ENCODE measurements at regions not wholly inside any gene's neighbourhood (a gene's known extent, or its start where the extent isn't known, plus 50 kb on each side); places are given as distances from the start of the nearest gene placed in this dataset.

- H3K9ac ChIP-seq (ENCODE audit: insufficient read depth, low read depth, low read length): no peak overlapping the region
- TF ChIP-seq EP300 (IDR thresholded peaks at IDR 0.05; ENCODE audit: low read depth in 2 of 2, low read length in 2 of 2) (no peak), EP300 (CRISPR knock-in tag; IDR thresholded peaks at IDR 0.05; ENCODE audit: borderline replicate concordance) (no peak), TCF7 (IDR thresholded peaks at IDR 0.05; ENCODE audit: low read depth) (no peak), BRCA1 (CRISPR knock-in tag; IDR thresholded peaks at IDR 0.05) (no peak), CREB3 (CRISPR knock-in tag; IDR thresholded peaks at IDR 0.05) (no peak), NR1H2 (CRISPR knock-in tag; IDR thresholded peaks at IDR 0.05; ENCODE audit: borderline replicate concordance, low read depth) (no peak), ZNF737 (CRISPR knock-in tag; IDR thresholded peaks at IDR 0.05; ENCODE audit: borderline replicate concordance) (no peak), HOXD1 (CRISPR knock-in tag; IDR thresholded peaks at IDR 0.05) (no peak), PCBP2 (optimal IDR thresholded peaks at IDR 0.05; ENCODE audit: low read depth, low read length, poor library complexity, severe bottlenecking) (no peak)
- TF ChIP-seq, protein P1, sequence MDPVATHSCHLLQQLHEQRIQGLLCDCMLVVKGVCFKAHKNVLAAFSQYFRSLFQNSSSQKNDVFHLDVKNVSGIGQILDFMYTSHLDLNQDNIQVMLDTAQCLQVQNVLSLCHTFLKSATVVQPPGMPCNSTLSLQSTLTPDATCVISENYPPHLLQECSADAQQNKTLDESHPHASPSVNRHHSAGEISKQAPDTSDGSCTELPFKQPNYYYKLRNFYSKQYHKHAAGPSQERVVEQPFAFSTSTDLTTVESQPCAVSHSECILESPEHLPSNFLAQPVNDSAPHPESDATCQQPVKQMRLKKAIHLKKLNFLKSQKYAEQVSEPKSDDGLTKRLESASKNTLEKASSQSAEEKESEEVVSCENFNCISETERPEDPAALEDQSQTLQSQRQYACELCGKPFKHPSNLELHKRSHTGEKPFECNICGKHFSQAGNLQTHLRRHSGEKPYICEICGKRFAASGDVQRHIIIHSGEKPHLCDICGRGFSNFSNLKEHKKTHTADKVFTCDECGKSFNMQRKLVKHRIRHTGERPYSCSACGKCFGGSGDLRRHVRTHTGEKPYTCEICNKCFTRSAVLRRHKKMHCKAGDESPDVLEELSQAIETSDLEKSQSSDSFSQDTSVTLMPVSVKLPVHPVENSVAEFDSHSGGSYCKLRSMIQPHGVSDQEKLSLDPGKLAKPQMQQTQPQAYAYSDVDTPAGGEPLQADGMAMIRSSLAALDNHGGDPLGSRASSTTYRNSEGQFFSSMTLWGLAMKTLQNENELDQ (CRISPR knock-in tag; IDR thresholded peaks at IDR 0.05; ENCODE audit: borderline replicate concordance): no peak
- FAIRE-seq (no peak), ATAC-seq (no peak), DNase-seq (ENCODE audit: low spot score) (no peak)
- no peak overlapping the region for H3K4me2 ChIP-seq (ENCODE audit: low read depth, low read length)
- H3K4me1 ChIP-seq (ENCODE audit: insufficient read depth, low read length): no peaks in the 10 kb centered on the region
- no peaks in the 10 kb centered on the region for H3K79me2 ChIP-seq (ENCODE audit: insufficient read depth, low read length)
- no peaks in the 10 kb centered on the region for H4K20me1 ChIP-seq (ENCODE audit: insufficient read depth, low read length)
- no TSS peak for BruUV-seq (replicated peaks)
- H3K4me3 ChIP-seq (replicated peaks in 1 of 3; ENCODE audit: insufficient read depth in 1 of 3, low read depth in 2 of 3, low read length in 3 of 3): no peak overlapping the region
- intact Hi-C loops (cut with micrococcal nuclease; ENCODE audit: unreplicated experiment) (no loop called here), in situ Hi-C loops (cut with HindIII; ENCODE audit: extremely low pct_ligation_motif_present, low pct_unique_long_range_greater_than_20kb) (no loop called here)
- ChIA-PET POLR2A (no interaction called here), CTCF (ENCODE audit: low intra/inter-chr PET ratio, low total read pairs) (no interaction called here)
- H3K9me3 ChIP-seq (ENCODE audit: low read length): no peaks in the 10 kb centered on the region
- no peaks in the 10 kb centered on the region for H3K27me3 ChIP-seq (ENCODE audit: control insufficient read depth in 1 of 2, insufficient read depth in 2 of 2, low read length in 2 of 2)
- H2AFZ ChIP-seq (ENCODE audit: low read length): no peak overlapping the region
- no peaks in the 10 kb centered on the region for H3K36me3 ChIP-seq (replicated peaks in 1 of 2; ENCODE audit: control insufficient read depth in 1 of 2, insufficient read depth in 2 of 2, low read length in 2 of 2)
- WGBS (ENCODE audit: low lambda C conversion rate): 16% methylated on average over 4 of the region's 4 CpGs
- H3K27ac ChIP-seq (ENCODE audit: extremely low read length, insufficient read depth, low read length): no peak overlapping the region
Measured at GRCh38 chr10:6951732-6952131, 371.7 kb upstream of the PRKCQ start.
